Breast epithelium (tissue), 4 donors: ENCODE measurements at regions not wholly inside any gene's neighbourhood (a gene's known extent, or its start where the extent isn't known, plus 50 kb on each side); places are given as distances from the start of the nearest gene placed in this dataset.

ENCODE experiments used
- DNase-seq, 2 donors: peaks; one replicate each; pipeline ENCODE4 v3.0.0-alpha.2; 2019; ENCODE audit warnings: low spot score in 2 of 2
- H3K27ac ChIP-seq, 2 donors: fragments of 200-600 bp; sonication (generic) in 1 of 2; one replicate each; pipeline ENCODE4 v1.5.1; 2016 to 2019; ENCODE audit warnings: mild to moderate bottlenecking in 1 of 2
- H3K27me3 ChIP-seq, 2 donors: fragments of 200-600 bp; sonication (generic) in 1 of 2; one replicate each; pipeline versions ENCODE4 v1.5.1 to v1.6.0; 2017 to 2019; ENCODE audit warnings: control low read depth in 1 of 2, mild to moderate bottlenecking in 1 of 2
- H3K36me3 ChIP-seq: fragments of 200-600 bp; one replicate; pipeline ENCODE4 v1.5.1; 2019
- H3K4me1 ChIP-seq, 2 donors: fragments of 200-600 bp; sonication (generic); one replicate each; pipeline ENCODE4 v1.5.1; 2016 to 2019; ENCODE audit warnings: control low read depth in 1 of 2
- H3K4me3 ChIP-seq, 3 donors: fragments of 200-600 bp; sonication (generic); 1 replicate in 2 of 3; 2 replicates in 1 of 3; pipeline ENCODE4 v1.5.1; 2016 to 2019; ENCODE audit warnings: mild to moderate bottlenecking in 3 of 3, moderate library complexity in 2 of 3
- H3K9me3 ChIP-seq, 2 donors: fragments of 200-600 bp; sonication (generic) in 1 of 2; one replicate each; pipeline ENCODE4 v1.5.1; 2016 to 2019; ENCODE audit warnings: control low read depth in 1 of 2
- CTCF ChIP-seq, 3 donors: fragments of 450-650 bp; IDR thresholded peaks; one replicate each; pipeline ENCODE4 v1.5.1; 2016 to 2017; ENCODE audit warnings: antibody characterized with exemption in 3 of 3, mild to moderate bottlenecking in 3 of 3, moderate library complexity in 3 of 3
- POLR2A ChIP-seq: fragments of 450-650 bp; IDR thresholded peaks from one replicate; pipeline ENCODE4 v1.6.1; 2016; ENCODE audit warnings: antibody characterized with exemption, mild to moderate bottlenecking, moderate library complexity
- POLR2AphosphoS5 ChIP-seq, 3 donors: sonication (generic); formaldehyde crosslinking; IDR thresholded peaks; one replicate each; pipeline ENCODE4 v1.6.1; 2017; ENCODE audit warnings: antibody characterized with exemption in 3 of 3
- intact Hi-C: fragments of 100-400 bp; cut with DNase I; formaldehyde crosslinking; loops from one replicate; pipeline ENCODE4 v1.15.1; 2023; ENCODE audit warnings: low total_unique reads

- intact Hi-C loops = no loop called here
- TF ChIP-seq CTCF (IDR thresholded peaks at IDR 0.05) = no peak
- no peak for TF ChIP-seq POLR2AphosphoS5 (IDR thresholded peaks at IDR 0.05)
- TF ChIP-seq POLR2A = no peak
- Histone ChIP-seq H3K4me3 (no peak overlapping the region), H3K27me3 (peaks cover 0 to 4% of the 10 kb centered on the region in 2 donors), H3K27ac (no peak overlapping the region), H3K4me1 (no peaks in the 10 kb centered on the region), H3K9me3 (no peaks in the 10 kb centered on the region), H3K36me3 (no peaks in the 10 kb centered on the region)
- no peak for DNase-seq
These were observed 192.3 kb upstream of the CADM1 start for GRCh38 chr11:115696563-115696962.

- no peak for DNase-seq
- Histone ChIP-seq H3K4me3 (no peak overlapping the region), H3K4me1 (no peaks in the 10 kb centered on the region), H3K36me3 (no peaks in the 10 kb centered on the region), H3K27me3 (peaks cover 0 to 4% of the 10 kb centered on the region in 2 donors), H3K9me3 (no peaks in the 10 kb centered on the region), H3K27ac (no peak overlapping the region)
- intact Hi-C loops = no loop called here
- TF ChIP-seq POLR2A (no peak), CTCF (IDR thresholded peaks at IDR 0.05) (no peak), POLR2AphosphoS5 (IDR thresholded peaks at IDR 0.05) (no peak)
These were observed 191.6 kb upstream of the CADM1 start for GRCh38 chr11:115695677-115696364.

GRCh38 chr11:115693002-115693401, 188.8 kb upstream of the CADM1 start:
- Histone ChIP-seq H3K27ac (no peak overlapping the region), H3K4me1 (no peaks in the 10 kb centered on the region), H3K9me3 (no peaks in the 10 kb centered on the region), H3K4me3 (no peak overlapping the region), H3K36me3 (no peaks in the 10 kb centered on the region), H3K27me3 (peaks cover 0 to 4% of the 10 kb centered on the region in 2 donors)
- intact Hi-C loops = no loop called here
- no peak for DNase-seq
- TF ChIP-seq POLR2A (no peak), POLR2AphosphoS5 (IDR thresholded peaks at IDR 0.05) (no peak), CTCF (IDR thresholded peaks at IDR 0.05) (no peak)

- no peak for DNase-seq
- no peak overlapping the region for H3K4me3 ChIP-seq
- no peaks in the 10 kb centered on the region for H3K36me3 ChIP-seq
- no peak for TF ChIP-seq CTCF (IDR thresholded peaks at IDR 0.05)
- no peak for TF ChIP-seq POLR2AphosphoS5 (IDR thresholded peaks at IDR 0.05)
- TF ChIP-seq POLR2A = no peak
- intact Hi-C loops = no loop called here
- peaks cover 0 to 4% of the 10 kb centered on the region in 2 donors for H3K27me3 ChIP-seq
- H3K27ac ChIP-seq = no peak overlapping the region
- H3K9me3 ChIP-seq = no peaks in the 10 kb centered on the region
- no peaks in the 10 kb centered on the region for H3K4me1 ChIP-seq
These were observed 186.8 kb upstream of the CADM1 start for GRCh38 chr11:115691030-115691429.

GRCh38 chr11:115687934-115688333, 183.7 kb upstream of the CADM1 start:
- Histone ChIP-seq H3K27me3 (peaks cover 0 to 4% of the 10 kb centered on the region in 2 donors), H3K4me1 (no peaks in the 10 kb centered on the region), H3K36me3 (no peaks in the 10 kb centered on the region), H3K4me3 (no peak overlapping the region), H3K9me3 (no peaks in the 10 kb centered on the region), H3K27ac (no peak overlapping the region)
- no peak for TF ChIP-seq CTCF (IDR thresholded peaks at IDR 0.05)
- no peak for TF ChIP-seq POLR2A
- no peak for TF ChIP-seq POLR2AphosphoS5 (IDR thresholded peaks at IDR 0.05)
- intact Hi-C loops = no loop called here
- no peak for DNase-seq
